Hepatocyte (in vitro differentiated cells): ENCODE measurements at regions not wholly inside any gene's neighbourhood (a gene's known extent, or its start where the extent isn't known, plus 50 kb on each side); places are given as distances from the start of the nearest gene placed in this dataset.

Source experiments
- DNase-seq: peaks from one replicate; pipeline ENCODE4 v3.0.0-alpha.2; 2016; ENCODE audit warnings: low spot score
- H2AFZ ChIP-seq: fragments of 200-600 bp; sonication (generic); 2 replicates; pipeline ENCODE4 v1.6.0; 2016; ENCODE audit warnings: antibody characterized with exemption, mild to moderate bottlenecking
- H3K27ac ChIP-seq: fragments of 200-600 bp; sonication (generic); 2 replicates; pipeline ENCODE4 v1.5.1; 2016; ENCODE audit warnings: mild to moderate bottlenecking
- H3K27me3 ChIP-seq: fragments of 200-600 bp; sonication (generic); 2 replicates; pipeline ENCODE4 v1.6.1; 2016
- H3K36me3 ChIP-seq: fragments of 200-600 bp; sonication (generic); replicated peaks from 2 replicates; pipeline ENCODE4 v1.5.1; 2016; ENCODE audit warnings: low read depth; ENCODE audit not compliant: insufficient read depth
- H3K4me1 ChIP-seq: fragments of 200-600 bp; sonication (generic); 2 replicates; pipeline ENCODE4 v1.5.1; 2016; ENCODE audit warnings: mild to moderate bottlenecking, moderate library complexity; ENCODE audit not compliant: insufficient read depth
- H3K4me2 ChIP-seq: fragments of 200-600 bp; sonication (generic); 2 replicates; pipeline ENCODE4 v1.6.0; 2016
- H3K4me3 ChIP-seq: fragments of 200-600 bp; sonication (generic); 2 replicates; pipeline ENCODE4 v1.5.1; 2016; ENCODE audit warnings: mild to moderate bottlenecking
- H3K79me2 ChIP-seq: fragments of 200-600 bp; sonication (generic); 2 replicates; pipeline ENCODE4 v1.6.0; 2017; ENCODE audit warnings: mild to moderate bottlenecking
- H3K9me2 ChIP-seq: fragments of 200-600 bp; sonication (generic); replicated peaks from 2 replicates; pipeline ENCODE4 v1.6.0; 2017; ENCODE audit warnings: mild to moderate bottlenecking; ENCODE audit not compliant: insufficient read depth
- H3K9me3 ChIP-seq: fragments of 200-600 bp; sonication (generic); 2 replicates; pipeline ENCODE4 v1.5.1; 2016; ENCODE audit warnings: low read depth, mild to moderate bottlenecking
- H4K20me1 ChIP-seq: fragments of 200-600 bp; sonication (generic); 2 replicates; pipeline ENCODE4 v1.6.0; 2016; ENCODE audit warnings: mild to moderate bottlenecking; ENCODE audit not compliant: insufficient read depth, poor library complexity, severe bottlenecking
- EZH2 ChIP-seq: fragments of 200-600 bp; sonication (generic); IDR thresholded peaks from 2 replicates; pipeline ENCODE4 v1.6.1; 2016; ENCODE audit warnings: antibody characterized with exemption, mild to moderate bottlenecking, borderline replicate concordance
- EZH2phosphoT487 ChIP-seq: fragments of 200-600 bp; sonication (generic); IDR thresholded peaks from one replicate; pipeline ENCODE4 v1.6.1; 2018; ENCODE audit warnings: antibody characterized with exemption, mild to moderate bottlenecking, low read depth, moderate library complexity; ENCODE audit not compliant: unreplicated experiment, severe bottlenecking
- WGBS: methylation state at CpG from one replicate; pipeline ENCODE4 v1.1.6; 2016; ENCODE audit warnings: low lambda C conversion rate; ENCODE audit errors: missing lambda C conversion rate; 5-methylcytosine and 5-hydroxymethylcytosine counted together
- TF ChIP-seq, protein P1 (sequence below): fragments of 200-600 bp; sonication (generic); IDR thresholded peaks from 2 replicates; pipeline ENCODE4 v1.5.1; 2016; ENCODE audit warnings: antibody characterized with exemption, mild to moderate bottlenecking; ENCODE audit not compliant: poor library complexity

DNA sequence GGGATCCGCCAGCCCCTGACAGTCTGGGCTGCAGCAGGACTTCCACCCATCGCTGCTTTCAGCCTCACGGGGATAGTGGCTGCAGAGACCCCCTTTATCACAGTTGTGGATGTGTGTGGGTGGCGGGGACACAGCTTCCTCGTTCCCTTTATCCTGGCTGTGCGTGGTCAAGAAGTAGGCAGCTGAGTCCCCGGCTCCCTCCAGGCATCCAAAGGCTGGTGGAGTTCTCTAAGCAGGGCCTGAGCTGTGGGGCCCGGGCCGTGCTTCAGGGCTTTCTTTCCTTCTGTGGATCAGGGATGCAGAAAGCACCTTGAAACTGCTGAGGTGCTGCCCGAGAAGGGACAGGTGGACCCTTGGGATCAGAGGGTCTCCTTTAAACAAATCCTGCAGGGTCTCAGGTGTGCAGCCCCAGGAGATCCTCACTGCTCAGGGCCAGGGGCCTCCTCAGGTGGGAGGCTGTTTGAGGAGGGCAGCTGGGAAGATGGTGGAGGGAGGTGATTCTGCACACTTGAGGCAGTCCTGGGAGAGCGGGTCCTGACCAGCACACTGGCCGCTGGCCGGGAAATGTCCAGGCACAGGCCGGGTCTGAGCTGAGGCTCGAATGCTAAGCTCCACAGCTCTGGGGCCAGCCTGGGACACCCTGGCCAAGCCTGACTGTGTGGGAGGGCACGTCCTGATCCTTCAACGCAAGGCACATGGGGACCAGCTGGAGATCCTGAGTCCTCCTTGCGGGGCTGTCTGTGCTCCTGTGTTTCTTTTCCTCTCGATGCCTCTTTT is 1024.3 kb downstream of the BRD1 start:
- no peaks in the 10 kb centered on the region for H3K9me2 ChIP-seq
- H2AFZ ChIP-seq, result no peak overlapping the region
- TF ChIP-seq EZH2phosphoT487 (no peak), EZH2 (no peak)
- TF ChIP-seq, protein P1, sequence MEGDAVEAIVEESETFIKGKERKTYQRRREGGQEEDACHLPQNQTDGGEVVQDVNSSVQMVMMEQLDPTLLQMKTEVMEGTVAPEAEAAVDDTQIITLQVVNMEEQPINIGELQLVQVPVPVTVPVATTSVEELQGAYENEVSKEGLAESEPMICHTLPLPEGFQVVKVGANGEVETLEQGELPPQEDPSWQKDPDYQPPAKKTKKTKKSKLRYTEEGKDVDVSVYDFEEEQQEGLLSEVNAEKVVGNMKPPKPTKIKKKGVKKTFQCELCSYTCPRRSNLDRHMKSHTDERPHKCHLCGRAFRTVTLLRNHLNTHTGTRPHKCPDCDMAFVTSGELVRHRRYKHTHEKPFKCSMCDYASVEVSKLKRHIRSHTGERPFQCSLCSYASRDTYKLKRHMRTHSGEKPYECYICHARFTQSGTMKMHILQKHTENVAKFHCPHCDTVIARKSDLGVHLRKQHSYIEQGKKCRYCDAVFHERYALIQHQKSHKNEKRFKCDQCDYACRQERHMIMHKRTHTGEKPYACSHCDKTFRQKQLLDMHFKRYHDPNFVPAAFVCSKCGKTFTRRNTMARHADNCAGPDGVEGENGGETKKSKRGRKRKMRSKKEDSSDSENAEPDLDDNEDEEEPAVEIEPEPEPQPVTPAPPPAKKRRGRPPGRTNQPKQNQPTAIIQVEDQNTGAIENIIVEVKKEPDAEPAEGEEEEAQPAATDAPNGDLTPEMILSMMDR, result no peak
- WGBS, result 84% methylated on average over 19 of the region's 19 CpGs
- no peaks in the 10 kb centered on the region for H3K79me2 ChIP-seq
- DNase-seq, result no peak
- no peaks in the 10 kb centered on the region for H3K9me3 ChIP-seq
- no peaks in the 10 kb centered on the region for H4K20me1 ChIP-seq
- no peaks in the 10 kb centered on the region for H3K36me3 ChIP-seq
- no peaks in the 10 kb centered on the region for H3K4me1 ChIP-seq
- H3K4me3 ChIP-seq, result no peak overlapping the region
- H3K27ac ChIP-seq, result no peak overlapping the region
- no peak overlapping the region for H3K4me2 ChIP-seq
- H3K27me3 ChIP-seq, result no peaks in the 10 kb centered on the region

- TF ChIP-seq EZH2phosphoT487, result no peak
- TF ChIP-seq, protein P1, result no peak
- no peak for TF ChIP-seq EZH2
- Histone ChIP-seq H3K4me1 (no peaks in the 10 kb centered on the region), H3K4me3 (no peak overlapping the region), H3K27me3 (no peaks in the 10 kb centered on the region), H3K36me3 (no peaks in the 10 kb centered on the region), H3K9me2 (no peaks in the 10 kb centered on the region), H2AFZ (no peak overlapping the region), H3K27ac (no peak overlapping the region), H3K9me3 (no peaks in the 10 kb centered on the region), H3K4me2 (no peak overlapping the region), H3K79me2 (no peaks in the 10 kb centered on the region), H4K20me1 (no peaks in the 10 kb centered on the region)
- DNase-seq, result no peak
- 90% methylated on average over 19 of the region's 19 CpGs for WGBS
These were observed 1025.1 kb downstream of the BRD1 start for GRCh38 chr22:48802576-48802975.

DNA sequence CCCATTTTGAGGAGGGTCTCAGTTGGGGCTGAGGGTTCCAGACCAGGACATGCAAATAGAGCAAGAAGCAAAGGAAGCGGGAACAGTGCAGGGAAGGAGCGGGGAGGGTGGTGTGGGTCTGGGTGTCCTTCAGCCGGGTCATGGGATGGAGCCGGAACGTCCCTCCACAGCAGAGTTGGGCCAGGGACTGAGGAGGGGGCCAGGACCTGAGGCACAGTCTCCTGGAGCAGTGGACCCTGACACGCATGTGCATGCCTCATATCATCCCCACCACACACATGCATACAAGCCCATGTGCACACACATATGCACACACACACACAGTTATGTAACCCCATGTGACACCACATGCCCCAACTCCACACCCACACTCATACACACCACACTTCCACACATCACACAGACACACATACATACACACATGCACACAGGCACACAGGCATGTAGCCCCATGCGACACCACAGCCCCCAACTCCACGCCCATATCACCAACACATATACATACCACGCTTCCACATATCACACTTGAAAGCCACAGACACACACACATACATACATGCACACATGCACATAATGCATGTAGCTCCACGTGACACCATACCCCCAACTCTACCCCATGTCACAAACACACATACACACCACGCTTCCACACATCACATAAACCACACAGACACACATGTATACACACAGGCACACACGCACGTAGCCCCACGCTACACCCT is 1026.6 kb downstream of the BRD1 start:
- Histone ChIP-seq H3K4me1 (no peaks in the 10 kb centered on the region), H4K20me1 (no peaks in the 10 kb centered on the region), H3K79me2 (no peaks in the 10 kb centered on the region), H3K36me3 (no peaks in the 10 kb centered on the region), H3K9me2 (no peaks in the 10 kb centered on the region), H3K27ac (no peak overlapping the region), H3K4me3 (no peak overlapping the region), H3K27me3 (no peaks in the 10 kb centered on the region), H2AFZ (no peak overlapping the region), H3K4me2 (no peak overlapping the region), H3K9me3 (no peaks in the 10 kb centered on the region)
- TF ChIP-seq EZH2, result no peak
- TF ChIP-seq, protein P1, result no peak
- no peak for TF ChIP-seq EZH2phosphoT487
- DNase-seq, result no peak
- WGBS, result 92% methylated on average over 13 of the region's 14 CpGs
